GM21723 (cell line): ENCODE measurements at regions not wholly inside any gene's neighbourhood (a gene's known extent, or its start where the extent isn't known, plus 50 kb on each side); places are given as distances from the start of the nearest gene placed in this dataset.
A peak's percentile ranks its signal among the peaks of the same experiment; 100 is the strongest.
"Not testable (repeated sequence)": the region's sequence is repeated elsewhere in the genome, so short reads cannot be mapped to it uniquely, and the experiment has no call there.

Source experiments
- ATAC-seq: cut with Tn5 transposase; IDR thresholded peaks from one replicate; pipeline ENCODE4 v1.9.1; 2021; ENCODE audit warnings: mild to moderate bottlenecking, moderate library complexity; ENCODE audit not compliant: unreplicated experiment

DNA sequence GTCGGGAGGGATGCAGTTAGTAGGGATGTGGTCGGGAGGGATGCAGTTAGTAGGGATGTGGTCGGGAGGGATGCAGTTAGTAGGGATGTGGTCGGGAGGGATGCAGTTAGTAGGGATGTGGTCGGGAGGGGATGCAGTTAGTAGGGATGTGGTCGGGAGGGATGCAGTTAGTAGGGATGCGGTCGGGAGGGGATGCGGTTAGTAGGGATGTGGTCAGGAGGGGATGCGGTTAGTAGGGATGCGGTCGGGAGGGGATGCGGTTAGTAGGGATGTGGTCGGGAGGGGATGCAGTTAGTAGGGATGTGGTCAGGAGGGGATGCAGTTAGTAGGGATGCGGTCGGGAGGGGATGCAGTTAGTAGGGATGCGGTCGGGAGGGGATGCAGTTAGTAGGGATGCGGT is 96.2 kb downstream of the BDH1 start:
- not testable (repeated sequence) for ATAC-seq

DNA sequence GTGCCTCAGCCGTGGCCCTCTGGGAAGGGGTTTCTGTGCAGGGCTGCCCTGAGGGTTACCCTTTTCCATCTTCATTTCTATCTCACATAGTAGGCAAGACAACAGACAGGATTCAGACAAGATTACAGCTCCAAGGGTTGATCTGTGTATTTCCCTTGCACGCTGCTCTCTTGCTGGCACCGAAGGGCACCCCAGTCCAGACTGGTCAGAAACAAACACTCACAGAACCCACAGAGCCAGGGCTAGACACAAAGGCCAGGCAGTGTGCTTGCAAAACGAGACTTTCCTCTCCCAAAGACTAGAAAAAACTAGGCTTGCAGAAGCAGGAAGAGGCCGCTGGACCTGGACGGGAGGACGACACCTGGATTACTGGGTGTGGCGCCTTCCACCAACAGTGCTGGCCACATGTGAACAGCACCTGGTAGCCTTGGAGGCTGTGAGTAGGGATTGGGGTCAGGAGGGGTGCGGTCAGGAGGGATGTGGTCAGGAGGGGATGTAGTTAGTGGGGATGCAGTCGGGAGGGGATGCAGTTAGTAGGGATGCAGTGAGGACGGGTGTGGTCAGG is 96.8 kb downstream of the BDH1 start:
- no peak for ATAC-seq

DNA sequence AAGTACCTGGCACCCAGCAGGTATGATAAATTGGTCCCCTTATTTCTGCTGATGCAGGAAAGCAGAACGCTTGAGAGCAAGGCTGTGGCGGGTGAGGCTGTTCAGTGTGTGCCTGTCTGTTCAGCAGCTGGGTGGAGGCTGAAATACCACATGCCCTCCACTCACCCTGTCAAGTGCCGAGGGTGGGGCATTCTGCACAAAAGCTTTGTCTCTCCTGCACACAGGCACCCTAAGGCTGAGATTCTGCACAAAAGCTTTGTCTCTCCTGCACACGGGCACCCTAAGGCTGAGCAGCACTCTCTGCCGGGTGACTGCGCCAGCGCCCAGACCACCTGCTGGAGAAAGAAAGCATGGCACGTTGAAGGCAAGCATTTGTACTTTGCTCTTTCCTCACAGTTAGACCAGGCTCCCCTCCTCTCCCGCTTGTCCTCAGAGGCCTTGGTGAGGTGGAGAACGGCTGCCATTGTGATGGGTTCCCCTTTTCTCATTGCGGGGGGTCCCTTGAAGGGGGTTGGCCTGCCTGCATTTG is 97.5 kb downstream of the BDH1 start:
- ATAC-seq, result peak; percentile 57

DNA sequence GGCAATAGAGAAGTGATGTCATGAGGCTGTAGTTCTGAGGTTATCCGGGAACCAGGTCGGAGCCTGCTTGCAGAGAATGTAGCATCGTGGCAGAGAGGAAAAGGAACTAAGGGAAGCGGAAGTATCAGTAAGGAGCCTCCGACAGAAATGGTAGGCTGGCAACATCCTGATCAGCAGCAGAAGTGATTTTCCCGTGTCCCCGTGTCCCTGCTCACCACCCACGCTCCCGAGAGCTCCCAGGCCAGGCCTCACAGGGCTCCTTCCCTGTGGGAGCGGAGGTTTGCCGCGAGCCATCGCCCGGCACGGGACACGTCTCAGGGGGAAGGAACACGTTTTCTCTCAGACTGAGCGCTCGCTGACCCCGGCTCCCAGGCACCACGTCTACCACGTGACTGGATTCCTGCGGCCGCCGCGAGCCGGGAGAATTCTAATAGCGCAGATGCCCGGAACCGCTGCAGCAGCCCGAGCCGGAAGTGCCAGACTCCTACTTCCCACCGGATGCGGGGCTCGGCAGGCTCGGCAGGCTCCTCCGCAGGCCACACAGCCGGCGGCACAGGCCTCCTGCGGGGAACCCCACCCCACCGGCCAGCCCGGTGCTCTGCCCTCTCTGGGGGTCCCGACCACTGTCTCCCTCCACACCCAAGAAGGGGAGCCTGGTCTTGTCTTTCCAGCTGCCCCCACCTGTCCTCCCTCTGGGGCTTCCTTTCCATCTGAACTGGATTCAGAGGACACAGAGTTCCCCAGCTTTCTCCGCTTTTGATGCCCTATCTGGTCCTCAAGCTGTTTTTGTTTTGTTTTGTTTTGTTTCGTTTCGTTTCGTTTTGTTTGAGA is 99.3 kb downstream of the BDH1 start:
- peak; percentile 71 for ATAC-seq

DNA sequence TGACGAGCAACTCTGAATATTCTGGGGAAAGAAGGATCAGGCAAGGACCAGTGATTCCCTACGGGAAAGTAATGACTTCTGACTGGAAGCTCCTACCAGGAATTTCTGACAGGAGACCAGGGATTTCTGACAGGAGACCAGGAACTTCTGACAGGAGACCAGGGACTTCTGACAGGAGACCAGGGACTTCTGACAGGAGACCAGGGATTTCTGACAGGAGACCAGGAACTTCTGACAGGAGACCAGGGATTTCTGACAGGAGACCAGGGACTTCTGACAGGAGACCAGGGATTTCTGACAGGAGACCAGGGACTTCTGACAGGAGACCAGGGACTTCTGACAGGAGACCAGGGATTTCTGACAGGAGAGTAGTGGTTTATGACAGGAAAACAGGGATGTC is 100.9 kb downstream of the BDH1 start:
- ATAC-seq, result not testable (repeated sequence)

DNA sequence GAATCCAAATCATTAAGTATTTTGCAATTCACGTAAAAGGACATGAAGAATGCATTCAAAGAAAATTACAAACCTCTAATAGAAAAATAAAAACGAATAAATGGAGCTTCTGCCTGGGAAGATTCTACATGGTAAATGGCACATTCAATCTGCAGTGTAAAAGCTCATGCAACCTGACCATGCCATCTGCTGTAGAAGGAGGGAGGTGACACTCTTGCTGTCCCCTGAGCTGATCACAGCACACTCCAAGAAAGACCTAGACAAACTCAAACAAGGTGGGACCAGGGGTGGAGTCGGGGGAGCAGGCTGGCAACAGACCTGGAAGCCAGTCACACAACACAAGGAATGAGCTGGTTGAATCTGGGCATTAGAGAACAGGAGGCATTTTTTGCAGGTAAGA is 101.8 kb downstream of the BDH1 start:
- ATAC-seq, result peak; percentile 42

DNA sequence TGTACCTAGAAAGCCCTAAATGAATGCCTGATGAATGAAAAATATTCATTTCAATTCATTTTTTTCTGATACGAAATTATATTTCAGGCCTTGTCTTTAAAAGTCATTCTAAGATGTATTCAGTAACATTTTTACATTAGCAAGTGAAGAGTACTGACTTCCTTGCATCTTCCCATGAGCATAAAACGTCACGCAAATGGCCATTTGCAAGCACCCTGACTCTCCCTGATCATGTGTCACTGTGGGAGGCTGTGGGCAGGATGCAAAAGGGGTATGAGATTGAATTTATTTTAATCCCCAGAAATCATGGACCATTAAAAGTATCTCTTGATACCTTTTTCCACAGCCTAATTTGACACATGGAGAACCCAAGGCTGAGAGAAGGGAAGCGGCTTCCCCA is 105.0 kb downstream of the BDH1 start:
- no peak for ATAC-seq

DNA sequence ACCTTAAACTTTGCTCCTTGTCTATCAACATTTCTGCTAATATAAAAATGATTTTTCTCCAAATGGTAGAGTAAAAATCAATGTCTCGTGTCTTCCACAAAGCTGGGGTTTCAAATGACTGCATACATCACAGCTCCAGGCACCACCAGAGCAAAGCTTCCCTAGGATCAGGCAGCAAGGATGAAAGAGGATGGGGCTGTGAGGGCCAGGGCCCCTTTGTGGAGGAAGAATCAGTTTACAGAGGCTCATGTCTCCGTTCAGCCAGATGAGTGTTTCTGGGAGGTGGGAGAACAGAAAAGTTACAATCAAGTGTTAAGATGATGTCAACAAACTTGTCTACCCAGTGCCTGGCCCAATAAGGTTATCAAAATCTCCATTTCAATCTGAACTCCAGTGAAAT is 105.5 kb downstream of the BDH1 start:
- ATAC-seq, result no peak

DNA sequence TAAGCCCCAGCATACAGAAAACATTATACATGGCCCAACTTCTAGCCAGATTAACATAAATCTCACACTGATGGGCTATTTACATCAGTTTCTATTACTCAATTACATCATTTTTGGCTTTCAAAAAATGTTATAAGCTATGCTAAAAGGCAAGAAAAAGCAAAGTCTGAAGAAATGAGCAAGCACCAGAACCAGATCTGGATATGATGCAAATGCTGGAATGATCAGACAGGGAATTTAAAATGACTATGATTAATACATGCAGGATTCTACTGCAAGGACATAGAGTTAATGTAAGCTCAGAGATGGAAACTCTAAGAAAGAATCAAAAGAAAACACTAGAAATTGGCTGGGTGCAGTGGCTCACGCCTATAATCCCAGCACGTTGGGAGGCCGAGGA is 106.6 kb downstream of the BDH1 start:
- ATAC-seq, result not testable (repeated sequence)

DNA sequence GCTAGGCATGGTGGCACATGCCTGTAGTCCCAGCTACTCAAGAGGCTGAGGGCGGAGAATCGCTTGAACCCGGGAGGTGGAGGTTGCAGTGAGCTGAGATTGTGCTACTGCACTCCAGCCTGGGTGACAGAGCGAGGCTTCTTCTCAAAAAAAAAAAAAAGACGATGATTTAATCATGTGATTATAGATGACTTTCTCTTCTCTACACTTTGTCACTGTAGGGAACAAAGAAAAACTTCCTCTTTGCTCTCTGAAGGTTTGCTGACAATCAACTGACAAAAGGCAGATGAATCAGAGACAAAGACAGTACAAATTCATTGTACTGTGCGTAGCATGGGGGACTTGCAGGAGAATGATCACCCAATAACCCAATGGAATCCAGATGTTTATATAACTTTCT is 108.0 kb downstream of the BDH1 start:
- ATAC-seq, result not testable (repeated sequence)

DNA sequence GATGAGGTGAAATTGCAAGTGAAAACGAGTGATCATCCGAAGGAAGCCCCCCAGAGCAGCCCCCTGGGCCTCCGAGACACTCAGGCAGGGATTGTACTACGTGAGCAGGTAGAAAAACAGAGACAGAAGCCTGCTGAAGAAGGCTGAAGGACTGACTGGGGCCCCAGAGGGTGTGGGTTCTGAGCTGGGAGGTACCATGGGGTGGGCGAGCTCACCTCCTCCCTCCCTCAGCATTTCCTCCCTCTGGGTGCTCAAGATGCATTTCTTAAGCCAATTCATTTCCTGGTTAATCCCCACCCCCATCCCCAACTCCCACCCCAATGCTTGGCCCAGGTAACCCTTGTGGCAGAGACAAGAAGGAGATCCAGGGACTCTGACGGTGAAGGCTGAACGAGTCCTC is 108.7 kb downstream of the BDH1 start:
- ATAC-seq, result no peak

DNA sequence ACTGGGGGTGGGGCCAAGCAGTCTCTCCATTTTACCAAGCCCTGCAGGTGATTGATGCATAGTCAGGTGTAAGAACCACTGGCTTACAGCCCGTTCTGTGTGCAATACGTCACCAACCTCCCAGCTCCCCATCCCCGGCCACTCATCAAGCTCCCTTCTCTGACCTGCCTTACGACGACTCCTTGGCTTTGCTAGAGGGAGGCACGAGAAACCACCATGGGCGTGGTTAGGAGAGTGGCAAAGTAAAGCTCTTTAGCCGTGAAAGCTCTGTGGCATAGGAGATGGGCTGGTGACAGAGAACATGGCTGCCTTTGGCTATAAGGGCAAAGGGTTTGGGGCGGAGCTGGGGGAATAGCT is 109.1 kb downstream of the BDH1 start:
- no peak for ATAC-seq

DNA sequence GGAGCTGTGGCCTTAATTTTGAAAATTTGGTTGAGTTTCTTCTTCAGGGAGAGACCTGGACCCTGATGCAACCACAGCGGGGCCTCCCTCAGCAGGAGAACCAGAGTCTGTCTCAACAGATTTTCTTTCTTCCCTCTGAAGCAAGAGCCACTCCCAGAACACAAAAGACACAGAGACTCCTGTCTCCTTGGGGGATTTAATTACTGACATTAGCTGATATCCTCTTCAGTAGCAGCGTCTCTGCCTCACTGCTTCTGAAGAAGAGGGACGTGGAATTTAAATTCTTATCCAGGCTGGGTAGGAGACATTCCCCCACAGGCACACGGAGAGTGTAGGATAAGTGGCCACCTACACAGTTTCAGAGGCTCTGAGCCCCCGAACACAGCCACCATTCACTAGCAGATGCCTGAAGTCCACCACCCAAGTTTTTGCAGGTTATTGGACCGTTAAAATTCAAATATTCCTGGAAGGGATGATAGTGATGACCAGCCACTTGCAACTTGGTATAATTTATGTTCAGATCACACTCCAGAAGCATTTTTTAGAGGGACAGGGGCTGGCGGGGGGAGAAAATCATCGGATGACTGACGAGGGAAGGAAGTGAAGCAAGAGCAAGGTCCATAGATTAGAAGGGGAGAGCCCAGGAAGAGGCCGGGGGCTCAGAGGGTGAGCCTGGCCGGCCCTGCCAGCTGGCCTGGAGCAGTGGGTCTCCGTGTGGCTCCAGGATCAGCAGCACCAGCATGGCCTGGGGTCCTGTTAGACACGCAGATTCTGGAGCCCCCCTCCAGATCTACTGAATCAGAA is 109.7 kb downstream of the BDH1 start:
- no peak for ATAC-seq

DNA sequence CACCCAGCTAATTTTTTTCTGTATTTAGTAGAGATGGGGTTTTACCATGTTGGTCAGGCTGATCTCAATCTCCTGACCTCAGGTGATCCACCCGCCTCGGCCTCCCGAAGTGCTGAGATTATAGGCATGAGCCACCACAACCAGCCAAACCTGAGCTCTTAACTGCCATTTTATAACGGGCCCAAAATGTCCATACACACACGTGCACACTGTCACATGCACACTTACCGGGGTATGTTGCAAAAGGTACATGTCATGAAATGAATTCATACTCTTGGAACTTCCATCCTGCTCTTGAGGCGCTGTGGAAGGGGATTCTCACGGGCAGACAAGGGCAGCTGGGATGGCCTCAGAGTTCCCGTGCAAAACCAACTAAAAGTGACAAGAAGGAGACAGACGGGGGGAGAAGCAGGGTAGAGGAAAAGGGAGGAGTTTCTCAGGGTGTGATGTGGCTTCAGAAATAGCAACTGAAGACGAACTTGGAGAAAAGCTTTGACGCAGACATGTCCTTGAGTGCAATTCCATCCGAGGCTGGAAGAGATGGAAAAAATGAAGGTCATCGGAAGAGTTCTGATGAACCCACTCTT is 110.9 kb downstream of the BDH1 start:
- ATAC-seq, result no peak

DNA sequence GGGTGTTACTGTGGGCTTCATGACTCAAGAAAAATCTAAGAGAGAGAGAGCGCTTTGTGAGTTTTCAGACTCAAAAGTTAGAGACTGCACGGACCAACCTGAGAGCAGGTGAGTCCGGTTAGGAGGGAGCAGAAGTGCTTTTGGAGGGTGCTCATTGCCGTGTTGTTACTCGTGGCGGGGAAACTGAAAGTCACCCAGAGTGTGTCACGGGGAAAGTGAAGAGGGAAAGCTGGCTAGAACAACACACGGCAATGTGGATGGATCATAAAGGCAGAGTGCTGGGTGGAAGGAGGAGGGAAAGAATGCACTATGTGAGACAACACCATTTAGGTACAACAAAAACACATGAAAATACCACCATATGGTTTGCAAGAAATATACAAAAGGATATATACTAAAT is 112.3 kb downstream of the BDH1 start:
- no peak for ATAC-seq

DNA sequence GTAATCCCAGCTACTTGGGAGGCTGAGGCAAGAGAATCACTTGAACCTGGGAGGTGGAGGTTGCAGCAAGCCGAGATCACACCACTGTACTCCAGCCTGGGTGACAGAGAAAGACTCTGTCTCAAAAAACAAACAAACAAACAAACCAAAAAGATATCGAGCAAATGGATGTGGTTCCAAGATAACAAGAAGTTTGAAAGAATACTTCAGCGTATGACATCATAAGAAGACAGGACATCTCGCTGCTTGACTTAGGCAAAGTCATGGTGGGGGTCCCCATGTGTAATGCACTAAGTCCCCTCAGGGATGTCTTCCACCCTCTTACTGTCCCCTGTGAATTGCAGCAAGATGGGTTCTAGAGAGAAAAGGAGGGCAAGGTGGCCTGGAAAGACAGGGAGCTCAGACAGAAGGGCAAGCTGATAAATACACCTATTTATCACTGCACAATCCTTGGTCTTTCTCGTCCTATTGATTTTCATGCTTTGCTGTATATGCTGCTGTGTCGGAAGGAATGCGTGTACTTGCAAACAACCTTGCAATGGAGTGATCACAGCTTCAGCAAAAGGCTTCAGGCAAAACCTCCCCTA is 115.0 kb downstream of the BDH1 start:
- ATAC-seq, result no peak

DNA sequence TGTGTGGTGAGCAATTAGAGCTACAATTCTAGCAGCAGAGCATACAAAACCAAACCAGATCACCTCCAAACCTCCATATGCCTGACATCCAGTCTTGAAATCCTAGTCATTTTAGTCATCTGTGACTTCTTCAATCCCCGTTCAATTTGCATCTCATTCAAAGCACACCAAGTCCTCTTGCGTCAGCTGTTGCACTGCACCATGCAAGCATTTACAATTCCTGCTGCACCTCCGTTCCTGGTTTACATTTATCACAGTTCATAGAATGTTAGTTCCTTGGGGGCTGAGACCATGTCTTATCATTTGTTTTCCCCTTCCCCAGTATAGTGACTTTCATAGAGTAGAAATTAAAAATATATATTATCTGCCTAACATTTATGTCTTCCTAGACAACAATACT is 116.9 kb downstream of the BDH1 start:
- no peak for ATAC-seq

DNA sequence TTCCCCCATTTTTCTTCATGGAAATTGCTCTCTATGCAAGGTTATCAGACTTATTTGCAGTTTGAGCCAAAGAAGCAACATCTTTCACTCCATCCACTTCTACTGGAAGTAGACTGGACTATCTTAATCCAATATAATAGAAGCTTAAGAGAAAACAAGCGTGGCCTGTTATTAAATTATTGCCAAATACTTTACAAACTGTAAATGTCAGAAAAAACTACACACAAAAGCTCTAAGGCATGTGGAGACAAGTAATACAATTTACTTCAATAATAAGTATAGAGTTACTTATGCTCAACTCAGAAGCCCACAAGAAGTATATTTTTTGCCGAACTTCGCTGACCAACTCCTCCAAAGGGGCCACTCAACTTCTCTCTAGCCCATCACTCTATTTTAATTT is 120.3 kb downstream of the BDH1 start:
- no peak for ATAC-seq

DNA sequence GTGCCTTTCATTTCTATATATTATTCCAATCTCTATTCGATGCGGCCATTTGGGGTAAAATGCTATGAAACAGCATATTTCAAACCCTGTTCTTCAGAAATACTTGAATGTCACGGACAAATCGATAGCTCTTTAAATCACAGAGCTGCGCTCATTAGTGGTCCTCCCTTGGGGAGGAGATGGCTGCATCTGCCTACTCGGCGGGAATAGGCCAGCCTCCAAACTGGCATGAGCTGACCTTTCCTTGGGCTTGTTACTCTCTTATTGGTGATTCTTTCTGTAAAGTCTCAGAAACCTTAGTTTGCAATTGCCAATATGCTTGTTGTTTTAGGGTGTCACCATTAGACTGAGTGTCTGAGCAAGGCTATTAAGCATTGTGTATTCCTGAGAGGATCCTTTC is 120.9 kb downstream of the BDH1 start:
- ATAC-seq, result no peak

DNA sequence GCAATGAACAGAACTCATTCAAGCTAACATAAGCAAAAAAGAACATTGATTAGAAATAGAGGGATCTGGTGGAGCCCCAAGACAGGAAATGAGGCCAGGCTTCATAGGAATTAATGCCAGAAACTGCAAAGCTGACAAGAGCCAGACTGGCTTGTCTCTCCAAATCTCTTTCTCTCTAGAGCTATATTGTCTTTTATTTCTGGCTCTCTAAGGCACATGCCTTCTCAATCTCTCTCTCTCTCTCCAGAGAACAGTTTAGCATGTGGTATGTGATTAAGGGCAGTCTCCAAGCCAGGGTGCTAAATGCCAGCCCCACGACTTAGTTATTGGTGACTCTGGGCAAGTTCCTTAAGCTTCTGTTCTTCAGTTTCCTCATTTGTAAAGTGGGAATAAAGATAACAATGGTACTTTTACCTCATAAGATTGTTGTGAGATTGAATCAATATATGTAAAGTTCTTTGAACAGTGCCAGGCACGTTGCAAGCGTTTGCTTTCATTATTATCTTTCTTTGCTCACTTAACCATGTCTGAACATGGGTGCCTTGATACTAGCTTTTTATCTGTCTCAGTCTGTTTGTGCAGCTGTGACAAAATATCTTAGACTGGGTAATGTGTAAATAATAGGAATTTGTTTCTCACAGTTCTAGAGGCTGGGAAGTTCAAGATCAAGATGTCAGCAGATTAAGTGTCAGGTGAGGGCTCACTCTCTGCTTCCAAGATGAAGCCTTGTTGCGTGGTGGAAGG is 123.2 kb downstream of the BDH1 start:
- no peak for ATAC-seq
